Fibroblast of skin of left biceps (primary cell): ENCODE measurements at regions not wholly inside any gene's neighbourhood (a gene's known extent, or its start where the extent isn't known, plus 50 kb on each side); places are given as distances from the start of the nearest gene placed in this dataset.
"Not testable (repeated sequence)": the region's sequence is repeated elsewhere in the genome, so short reads cannot be mapped to it uniquely, and the experiment has no call there.

Experiments used
- DNase-seq, 2 experiments: peaks; one replicate each; pipeline ENCODE4 v3.0.0-alpha.2; 2013; ENCODE audit warnings: low read depth in 2 of 2

DNA sequence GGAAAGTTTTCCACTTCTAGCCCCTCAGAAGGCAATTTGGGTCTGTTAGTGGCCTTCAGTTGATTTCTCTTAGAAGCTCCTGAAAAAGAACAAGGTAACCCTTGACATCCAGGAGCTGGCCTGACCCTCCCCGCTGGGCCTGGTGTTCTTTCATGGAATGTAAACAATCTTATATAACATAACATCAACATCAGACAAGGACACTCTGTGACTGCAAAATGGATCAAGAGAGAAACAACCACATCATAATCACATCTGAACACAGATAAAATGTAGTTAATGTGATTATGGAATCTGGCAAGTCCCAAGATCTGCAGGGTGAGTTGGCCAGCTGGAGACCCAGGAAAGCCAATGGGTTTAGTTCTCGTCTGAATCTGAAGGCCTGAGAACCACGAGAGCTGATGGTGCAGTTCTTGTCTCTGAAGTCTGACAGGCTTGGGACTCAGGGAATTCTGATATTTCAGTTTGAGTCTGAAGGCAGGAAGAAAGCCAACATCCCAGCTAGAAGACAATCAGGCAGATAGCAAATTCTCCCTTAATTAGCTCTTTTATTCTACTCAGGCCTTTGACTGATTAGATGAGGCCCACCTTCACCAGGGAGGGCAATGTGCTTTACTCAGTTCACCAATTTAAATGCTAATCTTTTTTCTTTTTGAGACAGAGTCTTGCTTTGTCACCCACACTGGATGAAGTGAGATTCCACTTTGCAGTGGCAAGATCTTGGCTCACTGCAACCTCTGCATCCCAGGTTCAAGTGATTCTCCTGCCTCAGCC, 91.4 kb upstream of the NAMPT start:
- DNase-seq: no peak

DNA sequence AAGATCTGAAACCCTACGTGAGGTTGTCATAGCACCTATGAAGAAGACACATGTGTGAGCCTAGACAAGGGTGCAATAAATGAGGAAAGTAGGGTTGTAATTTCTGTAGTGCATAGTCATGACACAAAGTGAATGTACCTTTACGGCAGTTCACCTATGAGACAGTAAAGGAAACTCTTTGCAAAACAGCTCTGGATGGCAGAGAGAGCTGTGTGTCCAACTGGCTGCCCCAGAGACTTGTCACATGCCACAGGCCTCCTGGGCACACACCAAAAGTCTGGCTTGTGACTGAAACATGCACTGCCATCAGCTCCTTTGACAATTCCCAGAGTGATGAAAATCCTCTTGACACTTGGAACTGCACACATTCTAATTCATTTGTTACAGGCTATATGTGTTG, 90.7 kb upstream of the NAMPT start:
- DNase-seq: no peak

DNA sequence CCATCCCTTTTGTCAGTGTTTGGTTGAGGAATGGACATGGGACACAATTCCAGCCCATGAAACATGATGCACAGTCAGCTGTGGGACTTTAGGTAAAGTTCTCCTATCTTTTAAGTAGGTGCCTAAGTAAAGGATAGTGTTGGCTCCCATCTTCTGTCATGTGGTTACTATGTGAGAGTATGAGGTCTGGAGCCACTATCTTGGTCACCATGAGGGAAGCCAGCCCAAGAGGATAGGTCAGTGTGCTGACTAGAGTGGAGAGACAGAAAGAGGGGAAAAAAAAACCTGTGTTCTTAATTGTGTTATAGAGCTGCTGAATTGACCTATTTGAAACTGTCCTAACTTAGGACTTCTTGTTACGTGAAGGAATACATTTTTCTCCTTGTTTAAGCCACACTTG, 89.7 kb upstream of the NAMPT start:
- no peak for DNase-seq

DNA sequence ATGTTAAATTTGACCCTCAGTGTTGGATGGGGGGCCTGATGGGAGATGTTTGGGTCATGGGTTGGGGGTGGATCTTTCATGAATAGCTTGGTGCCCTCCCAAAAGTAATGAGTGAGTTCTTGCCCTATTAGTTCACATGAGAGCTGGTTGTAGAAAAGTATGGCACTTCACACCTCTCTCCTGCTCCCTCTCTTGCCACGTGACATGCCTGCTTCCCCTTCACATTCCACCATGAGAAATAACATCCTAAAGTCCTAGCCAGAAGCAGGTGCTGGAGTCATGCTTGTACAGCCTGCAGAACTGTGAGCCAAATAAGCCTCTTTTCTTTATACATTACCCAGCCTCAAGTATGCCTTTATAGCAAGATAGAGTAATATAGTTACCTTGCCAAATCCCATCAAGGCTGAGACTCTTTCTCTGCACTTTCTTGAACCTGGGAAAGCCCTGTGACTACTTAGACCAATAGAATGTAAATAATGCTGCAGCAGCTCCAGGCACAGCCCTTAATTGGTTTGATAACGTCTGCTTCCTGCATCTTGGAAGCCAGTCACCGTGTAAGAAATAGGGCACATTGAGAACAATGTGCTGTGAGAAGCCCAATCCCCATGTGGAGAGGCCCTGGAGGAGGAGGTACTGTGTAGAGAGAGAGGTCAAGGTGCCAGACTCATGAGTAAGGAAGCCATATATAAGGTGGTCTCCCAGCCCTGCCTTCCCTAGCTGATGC, 88.0 kb upstream of the NAMPT start:
- no peak for DNase-seq

DNA sequence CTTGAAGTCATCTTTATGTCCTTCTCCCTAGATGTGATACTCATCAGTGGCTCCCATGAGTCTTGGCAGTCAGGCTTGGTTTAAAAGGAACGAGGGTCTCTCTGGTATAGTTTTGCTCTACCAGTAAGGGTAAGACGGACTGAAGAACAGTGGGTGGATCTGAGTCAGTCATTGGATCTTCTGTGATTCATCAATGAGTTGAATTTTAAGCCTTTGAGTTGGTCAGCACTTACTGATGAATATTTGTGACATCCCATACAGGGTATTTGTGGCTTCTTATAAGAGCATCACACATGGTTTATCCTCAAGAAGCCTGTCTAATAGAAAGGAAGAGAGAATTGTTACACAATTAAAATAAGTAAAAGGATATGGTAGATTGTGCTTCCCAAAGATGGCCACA, 87.3 kb upstream of the NAMPT start:
- DNase-seq: no peak

DNA sequence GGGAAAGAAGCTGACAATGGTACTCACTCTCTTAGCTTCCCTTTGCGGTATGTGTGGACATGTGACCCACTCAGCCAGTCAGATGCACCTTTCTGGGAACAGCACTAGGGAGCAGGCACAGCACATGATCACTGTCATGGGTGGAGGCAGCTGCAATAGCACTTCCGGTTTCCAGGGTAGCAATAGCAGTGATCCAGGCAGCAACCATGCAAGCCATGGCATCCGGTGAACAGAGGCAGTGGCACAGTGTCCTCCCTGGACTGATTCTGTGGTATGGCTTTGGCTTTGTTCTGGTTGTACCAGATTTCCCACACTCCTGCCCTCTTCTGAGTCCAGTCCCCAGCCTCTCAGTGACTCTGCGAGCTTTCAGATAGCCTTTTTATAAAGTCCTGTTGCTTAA, 86.8 kb upstream of the NAMPT start:
- DNase-seq: no peak

- DNase-seq: no peak
Observed at GRCh38 chr7:106370542-106370941, 85.8 kb upstream of the NAMPT start.

DNA sequence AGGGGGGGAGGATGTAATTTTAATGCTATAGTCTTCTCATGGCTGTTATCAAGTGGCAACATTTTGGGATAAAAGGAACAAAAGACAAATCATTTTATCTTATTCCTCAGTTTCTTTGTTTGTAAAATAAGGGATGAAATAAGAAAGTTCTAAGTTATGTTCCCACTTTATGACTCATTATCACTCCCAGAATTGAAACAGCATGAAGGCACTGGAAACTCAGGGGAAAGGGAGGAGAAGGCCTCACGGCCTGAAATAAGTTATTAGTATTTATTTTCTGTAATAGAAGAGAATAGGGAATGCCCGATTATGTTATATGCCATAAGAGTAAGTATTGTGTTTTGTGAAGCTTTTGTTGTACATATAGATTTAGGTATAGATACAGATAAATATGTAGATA, 85.0 kb upstream of the NAMPT start:
- DNase-seq: no peak

DNA sequence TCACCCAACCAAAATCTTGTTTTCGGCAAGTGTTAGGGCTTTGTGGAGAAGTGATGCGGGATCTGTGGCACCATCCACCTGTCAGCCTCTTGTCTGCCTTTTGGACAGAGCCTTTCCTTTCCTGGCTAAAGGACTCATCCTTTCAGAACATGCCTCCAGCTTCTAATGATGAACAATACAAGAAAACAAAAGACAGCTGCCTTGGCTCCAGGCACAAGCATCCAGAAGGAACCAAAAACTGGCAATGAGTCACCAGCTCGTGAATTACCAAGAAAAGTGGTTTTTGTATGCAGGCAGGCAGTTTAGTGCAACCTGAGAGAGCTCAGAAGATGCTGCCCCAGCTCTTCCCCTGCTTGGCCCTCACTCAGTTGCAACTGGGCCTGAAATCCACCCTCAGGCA, 84.6 kb upstream of the NAMPT start:
- peak; percentile 18 to 32 for DNase-seq

DNA sequence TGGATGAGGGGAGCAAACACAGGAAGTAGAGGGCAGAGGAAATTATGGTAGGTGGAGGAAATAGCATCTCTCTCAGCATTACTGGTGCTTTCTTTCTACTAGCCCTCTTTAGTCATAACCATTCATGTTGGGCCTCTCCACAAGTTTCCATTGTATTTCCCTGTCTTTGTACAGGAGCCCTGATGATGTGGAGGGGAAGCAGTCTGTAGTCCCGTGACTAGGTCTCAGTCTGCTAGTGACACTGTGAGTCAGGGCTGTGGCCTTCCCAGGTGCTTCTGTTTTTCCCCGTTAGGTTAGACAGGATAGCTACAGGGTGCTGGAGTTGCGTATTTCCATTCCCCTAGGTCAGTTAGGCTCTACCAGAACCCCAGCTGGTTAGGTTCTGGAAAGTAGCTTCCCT, 82.9 kb upstream of the NAMPT start:
- DNase-seq: no peak

GRCh38 chr7:106367018-106367420, 82.2 kb upstream of the NAMPT start:
- DNase-seq: no peak

- no peak for DNase-seq
Observed at GRCh38 chr7:106365252-106366005, 80.6 kb upstream of the NAMPT start.

GRCh38 chr7:106362507-106362906, 77.7 kb upstream of the NAMPT start:
- DNase-seq: not testable (repeated sequence)

- no peak for DNase-seq
Observed at GRCh38 chr7:106358103-106358663, 73.4 kb upstream of the NAMPT start.

DNA sequence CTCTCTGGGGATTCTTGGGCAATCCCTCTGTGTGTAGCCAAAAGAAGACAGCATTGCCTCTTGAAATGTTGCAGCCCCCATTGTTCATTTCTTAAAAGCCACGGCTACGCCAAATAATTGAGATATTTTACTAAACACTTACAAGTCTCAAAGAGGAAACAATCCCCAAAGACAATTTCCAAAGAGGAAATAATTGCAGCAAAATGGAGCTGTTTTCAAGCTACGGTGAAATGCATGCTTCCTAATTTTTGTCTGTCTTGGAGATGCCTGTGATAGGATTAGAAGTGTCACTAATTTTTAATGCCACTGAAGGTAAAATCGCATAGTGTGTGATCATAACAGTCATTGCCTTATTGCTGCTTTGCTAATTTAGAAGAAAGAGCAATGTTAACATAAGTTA, 72.9 kb upstream of the NAMPT start:
- no peak for DNase-seq

DNA sequence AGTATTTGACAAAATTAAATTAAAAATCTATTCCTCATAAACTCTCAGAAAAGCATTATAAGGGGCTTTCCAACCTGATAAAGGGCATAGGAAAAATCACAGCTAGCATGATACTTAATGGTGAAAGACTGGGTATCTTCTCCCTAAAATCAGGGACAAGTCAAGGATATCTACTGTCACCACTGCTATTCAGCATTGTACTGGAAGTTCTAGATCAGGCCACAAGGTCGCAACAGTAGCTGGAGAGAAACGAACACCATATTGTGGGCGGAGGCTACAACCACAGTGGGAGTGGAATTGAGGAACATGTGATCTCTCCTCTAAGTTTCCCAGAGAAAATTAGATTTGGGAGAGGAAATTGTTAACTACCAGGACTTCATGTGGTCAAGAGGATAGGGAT, 70.0 kb upstream of the NAMPT start:
- no peak for DNase-seq

DNA sequence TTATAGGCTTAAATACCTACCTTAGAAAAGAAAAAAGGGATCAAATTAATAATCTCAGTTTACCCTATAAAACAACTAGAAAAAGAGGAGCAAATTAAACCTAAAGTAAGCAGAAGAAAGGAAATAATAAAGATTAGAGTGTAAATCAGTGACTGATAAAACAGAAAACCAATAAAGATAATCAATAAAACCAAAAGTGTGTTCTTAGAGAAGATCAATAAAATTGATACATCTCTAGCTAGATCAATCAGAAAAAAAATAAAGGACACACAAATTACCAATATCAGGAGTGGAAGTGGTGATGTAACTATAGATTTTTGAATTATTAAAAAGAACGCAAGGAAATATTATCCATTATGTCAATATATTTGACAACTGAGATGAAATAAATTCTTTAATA, 69.2 kb upstream of the NAMPT start:
- no peak for DNase-seq

DNA sequence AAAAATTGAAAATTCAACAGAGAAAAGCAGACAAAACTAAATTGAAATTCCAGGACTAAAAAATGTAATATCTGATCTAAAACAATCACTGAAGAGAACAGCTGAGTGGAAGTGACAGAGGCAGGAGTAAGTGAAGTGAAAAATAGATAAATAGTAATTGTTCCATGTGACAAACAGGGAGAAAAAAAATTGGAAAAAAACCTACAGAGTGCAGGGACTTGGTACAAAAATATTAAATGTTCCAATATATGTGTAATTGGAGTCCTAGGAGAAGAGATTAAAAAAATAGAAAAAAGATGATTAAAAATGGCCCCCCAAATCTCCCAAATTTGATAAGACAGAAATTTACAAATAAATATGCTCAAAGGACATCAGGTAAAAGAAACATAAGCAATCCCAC, 63.4 kb upstream of the NAMPT start:
- DNase-seq: no peak

GRCh38 chr7:106347229-106347833, 62.5 kb upstream of the NAMPT start:
- DNase-seq: no peak

GRCh38 chr7:106346678-106347217, 62.0 kb upstream of the NAMPT start:
- DNase-seq: peak; percentile 82 to 83

- no peak for DNase-seq
Observed at GRCh38 chr7:106346167-106346677, 61.4 kb upstream of the NAMPT start.
